ENCODE measurements at regions not wholly inside any gene's neighbourhood (a gene's known extent, or its start where the extent isn't known, plus 50 kb on each side); places are given as distances from the start of the nearest gene placed in this dataset.

DNA sequence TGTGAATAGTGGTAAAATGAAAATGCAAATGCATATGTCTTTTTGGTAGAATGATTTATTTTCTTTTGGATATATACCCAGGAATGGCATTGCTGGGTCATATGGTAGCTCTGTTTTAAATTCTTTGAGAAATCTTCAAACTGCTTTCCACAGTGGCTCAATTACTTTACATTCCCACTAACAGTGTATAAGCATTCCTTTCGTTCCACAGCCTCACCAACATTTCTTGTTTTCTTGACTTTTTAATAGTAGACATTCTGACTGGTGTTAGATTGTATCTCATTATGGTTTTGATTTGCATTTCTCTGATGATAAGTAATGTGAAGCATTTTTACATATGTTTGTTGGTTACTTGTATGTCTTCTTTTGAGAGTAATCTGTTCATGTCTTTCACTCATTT is 144.0 kb downstream of the SIM1 start:
- no peaks in the 10 kb centered on the region for H4K20me1 ChIP-seq (ENCODE audit: control insufficient read depth, insufficient read depth)
- DNase-seq (ENCODE audit: low read depth, low spot score) (no peak), FAIRE-seq (no peak), ATAC-seq (no peak)
- TF ChIP-seq, protein P1, sequence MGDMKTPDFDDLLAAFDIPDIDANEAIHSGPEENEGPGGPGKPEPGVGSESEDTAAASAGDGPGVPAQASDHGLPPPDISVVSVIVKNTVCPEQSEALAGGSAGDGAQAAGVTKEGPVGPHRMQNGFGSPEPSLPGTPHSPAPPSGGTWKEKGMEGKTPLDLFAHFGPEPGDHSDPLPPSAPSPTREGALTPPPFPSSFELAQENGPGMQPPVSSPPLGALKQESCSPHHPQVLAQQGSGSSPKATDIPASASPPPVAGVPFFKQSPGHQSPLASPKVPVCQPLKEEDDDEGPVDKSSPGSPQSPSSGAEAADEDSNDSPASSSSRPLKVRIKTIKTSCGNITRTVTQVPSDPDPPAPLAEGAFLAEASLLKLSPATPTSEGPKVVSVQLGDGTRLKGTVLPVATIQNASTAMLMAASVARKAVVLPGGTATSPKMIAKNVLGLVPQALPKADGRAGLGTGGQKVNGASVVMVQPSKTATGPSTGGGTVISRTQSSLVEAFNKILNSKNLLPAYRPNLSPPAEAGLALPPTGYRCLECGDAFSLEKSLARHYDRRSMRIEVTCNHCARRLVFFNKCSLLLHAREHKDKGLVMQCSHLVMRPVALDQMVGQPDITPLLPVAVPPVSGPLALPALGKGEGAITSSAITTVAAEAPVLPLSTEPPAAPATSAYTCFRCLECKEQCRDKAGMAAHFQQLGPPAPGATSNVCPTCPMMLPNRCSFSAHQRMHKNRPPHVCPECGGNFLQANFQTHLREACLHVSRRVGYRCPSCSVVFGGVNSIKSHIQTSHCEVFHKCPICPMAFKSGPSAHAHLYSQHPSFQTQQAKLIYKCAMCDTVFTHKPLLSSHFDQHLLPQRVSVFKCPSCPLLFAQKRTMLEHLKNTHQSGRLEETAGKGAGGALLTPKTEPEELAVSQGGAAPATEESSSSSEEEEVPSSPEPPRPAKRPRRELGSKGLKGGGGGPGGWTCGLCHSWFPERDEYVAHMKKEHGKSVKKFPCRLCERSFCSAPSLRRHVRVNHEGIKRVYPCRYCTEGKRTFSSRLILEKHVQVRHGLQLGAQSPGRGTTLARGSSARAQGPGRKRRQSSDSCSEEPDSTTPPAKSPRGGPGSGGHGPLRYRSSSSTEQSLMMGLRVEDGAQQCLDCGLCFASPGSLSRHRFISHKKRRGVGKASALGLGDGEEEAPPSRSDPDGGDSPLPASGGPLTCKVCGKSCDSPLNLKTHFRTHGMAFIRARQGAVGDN (IDR thresholded peaks at IDR 0.05): no peak
- TF ChIP-seq, protein P2, sequence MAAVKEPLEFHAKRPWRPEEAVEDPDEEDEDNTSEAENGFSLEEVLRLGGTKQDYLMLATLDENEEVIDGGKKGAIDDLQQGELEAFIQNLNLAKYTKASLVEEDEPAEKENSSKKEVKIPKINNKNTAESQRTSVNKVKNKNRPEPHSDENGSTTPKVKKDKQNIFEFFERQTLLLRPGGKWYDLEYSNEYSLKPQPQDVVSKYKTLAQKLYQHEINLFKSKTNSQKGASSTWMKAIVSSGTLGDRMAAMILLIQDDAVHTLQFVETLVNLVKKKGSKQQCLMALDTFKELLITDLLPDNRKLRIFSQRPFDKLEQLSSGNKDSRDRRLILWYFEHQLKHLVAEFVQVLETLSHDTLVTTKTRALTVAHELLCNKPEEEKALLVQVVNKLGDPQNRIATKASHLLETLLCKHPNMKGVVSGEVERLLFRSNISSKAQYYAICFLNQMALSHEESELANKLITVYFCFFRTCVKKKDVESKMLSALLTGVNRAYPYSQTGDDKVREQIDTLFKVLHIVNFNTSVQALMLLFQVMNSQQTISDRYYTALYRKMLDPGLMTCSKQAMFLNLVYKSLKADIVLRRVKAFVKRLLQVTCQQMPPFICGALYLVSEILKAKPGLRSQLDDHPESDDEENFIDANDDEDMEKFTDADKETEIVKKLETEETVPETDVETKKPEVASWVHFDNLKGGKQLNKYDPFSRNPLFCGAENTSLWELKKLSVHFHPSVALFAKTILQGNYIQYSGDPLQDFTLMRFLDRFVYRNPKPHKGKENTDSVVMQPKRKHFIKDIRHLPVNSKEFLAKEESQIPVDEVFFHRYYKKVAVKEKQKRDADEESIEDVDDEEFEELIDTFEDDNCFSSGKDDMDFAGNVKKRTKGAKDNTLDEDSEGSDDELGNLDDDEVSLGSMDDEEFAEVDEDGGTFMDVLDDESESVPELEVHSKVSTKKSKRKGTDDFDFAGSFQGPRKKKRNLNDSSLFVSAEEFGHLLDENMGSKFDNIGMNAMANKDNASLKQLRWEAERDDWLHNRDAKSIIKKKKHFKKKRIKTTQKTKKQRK (IDR thresholded peaks at IDR 0.05; ENCODE audit: low read depth, low read length): no peak
- TF ChIP-seq KLF5 (IDR thresholded peaks at IDR 0.05; ENCODE audit: partially characterized antibody) (no peak), TCF12 (IDR thresholded peaks at IDR 0.05; ENCODE audit: low read depth, low read length) (no peak), MYB (IDR thresholded peaks at IDR 0.05; ENCODE audit: borderline replicate concordance, low read depth, low read length) (no peak), MEF2A (IDR thresholded peaks at IDR 0.05; ENCODE audit: insufficient read depth, low read depth, low read length) (no peak), YBX1 (IDR thresholded peaks at IDR 0.05) (no peak), RFX5 (IDR thresholded peaks at IDR 0.05; ENCODE audit: low read depth, low read length) (no peak), PAX5 (IDR thresholded peaks at IDR 0.05; ENCODE audit: borderline replicate concordance, low read depth, low read length) (no peak), ELK1 (IDR thresholded peaks at IDR 0.05; ENCODE audit: low read depth, low read length) (no peak), IRF4 (IDR thresholded peaks at IDR 0.05; ENCODE audit: low read depth, low read length) (no peak), BCL11A (IDR thresholded peaks at IDR 0.05; ENCODE audit: low read depth, low read length) (no peak)
- TF ChIP-seq, protein P3, sequence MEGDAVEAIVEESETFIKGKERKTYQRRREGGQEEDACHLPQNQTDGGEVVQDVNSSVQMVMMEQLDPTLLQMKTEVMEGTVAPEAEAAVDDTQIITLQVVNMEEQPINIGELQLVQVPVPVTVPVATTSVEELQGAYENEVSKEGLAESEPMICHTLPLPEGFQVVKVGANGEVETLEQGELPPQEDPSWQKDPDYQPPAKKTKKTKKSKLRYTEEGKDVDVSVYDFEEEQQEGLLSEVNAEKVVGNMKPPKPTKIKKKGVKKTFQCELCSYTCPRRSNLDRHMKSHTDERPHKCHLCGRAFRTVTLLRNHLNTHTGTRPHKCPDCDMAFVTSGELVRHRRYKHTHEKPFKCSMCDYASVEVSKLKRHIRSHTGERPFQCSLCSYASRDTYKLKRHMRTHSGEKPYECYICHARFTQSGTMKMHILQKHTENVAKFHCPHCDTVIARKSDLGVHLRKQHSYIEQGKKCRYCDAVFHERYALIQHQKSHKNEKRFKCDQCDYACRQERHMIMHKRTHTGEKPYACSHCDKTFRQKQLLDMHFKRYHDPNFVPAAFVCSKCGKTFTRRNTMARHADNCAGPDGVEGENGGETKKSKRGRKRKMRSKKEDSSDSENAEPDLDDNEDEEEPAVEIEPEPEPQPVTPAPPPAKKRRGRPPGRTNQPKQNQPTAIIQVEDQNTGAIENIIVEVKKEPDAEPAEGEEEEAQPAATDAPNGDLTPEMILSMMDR (IDR thresholded peaks at IDR 0.05 in 2 of 3, conservative IDR thresholded peaks at IDR 0.05 in 1 of 3; ENCODE audit: control insufficient read depth in 2 of 3, extremely low read depth in 1 of 3, insufficient read depth in 1 of 3, low read depth in 3 of 3, low read length in 3 of 3): no peak
- no peaks in the 10 kb centered on the region for H3K36me3 ChIP-seq (ENCODE audit: control insufficient read depth in 2 of 2, insufficient read depth in 2 of 2, low read length in 1 of 2)
- no TSS peak for BruUV-seq (replicated peaks)
- no peaks in the 10 kb centered on the region for H3K79me2 ChIP-seq (ENCODE audit: control insufficient read depth, insufficient read depth, low read length)
- no peak overlapping the region for H3K4me2 ChIP-seq (ENCODE audit: control insufficient read depth, insufficient read depth)
- ChIA-PET CTCF (no interaction called here), RAD21 (ENCODE audit: unreplicated experiment) (no interaction called here), POLR2A (no interaction called here), SMC1A (ENCODE audit: uncharacterized antibody, unreplicated experiment) (no interaction called here)
- H3K27me3 ChIP-seq (replicated peaks in 1 of 2; ENCODE audit: control insufficient read depth in 2 of 2, insufficient read depth in 2 of 2, low read length in 1 of 2): no peaks in the 10 kb centered on the region; a peak in 1 of 4 replicates
- H3K4me3 ChIP-seq: no peak overlapping the region
- no peaks in the 10 kb centered on the region for H3K9me3 ChIP-seq (replicated peaks; ENCODE audit: control insufficient read depth, insufficient read depth, low read length)
- H3K27ac ChIP-seq (ENCODE audit: control insufficient read depth, insufficient read depth): no peak overlapping the region
- H3K9ac ChIP-seq (ENCODE audit: control insufficient read depth, insufficient read depth, low read length): no peak overlapping the region
- in situ Hi-C loops (cut with MboI): no loop called here
- no peak overlapping the region for H2AFZ ChIP-seq (ENCODE audit: control insufficient read depth, low read depth, low read length)
- H3K4me1 ChIP-seq (ENCODE audit: control insufficient read depth, insufficient read depth, low read length): no peaks in the 10 kb centered on the region
- intact Hi-C loops (cut with micrococcal nuclease; ENCODE audit: unreplicated experiment): no loop called here
- WGBS (ENCODE audit: insufficient coverage, insufficient replicate concordance, low lambda C conversion rate, missing lambda C conversion rate): 11% methylated on average over 1 of the region's 1 CpG

Measured in GM12878 (cell line).